ENCODE measurements at regions not wholly inside any gene's neighbourhood (a gene's known extent, or its start where the extent isn't known, plus 50 kb on each side); places are given as distances from the start of the nearest gene placed in this dataset.

GRCh38 chr9:28207657-28208056 is 634.4 kb upstream of the C9orf72 start:
- peaks cover 45% of the 10 kb centered on the region for H3K4me1 ChIP-seq (ENCODE audit: low read length)
- peak; percentile 90 for DNase-seq
- TF ChIP-seq EZH2 (optimal IDR thresholded peaks at IDR 0.05; ENCODE audit: low read depth, low read length) (no peak), CTCF (IDR thresholded peaks at IDR 0.05; ENCODE audit: low read length) (no peak), EZH2phosphoT487 (IDR thresholded peaks at IDR 0.05; ENCODE audit: low read length) (no peak)
- H3K9me2 ChIP-seq (replicated peaks; ENCODE audit: insufficient read depth, low read length), result no peaks in the 10 kb centered on the region
- peak overlapping the region; percentile 13; the same call in 1 of the 2 replicates for H3K9ac ChIP-seq (ENCODE audit: low read length)
- H3F3A ChIP-seq (ENCODE audit: insufficient read depth, low read length), result peaks cover 13% of the 10 kb centered on the region
- H4K20me1 ChIP-seq (ENCODE audit: insufficient read depth, low read length), result no peaks in the 10 kb centered on the region
- no peaks in the 10 kb centered on the region for H3K27me3 ChIP-seq (replicated peaks; ENCODE audit: insufficient read depth, low read length)
- H3K4me3 ChIP-seq (ENCODE audit: low read length), result no peak overlapping the region; the same call in 1 of the 2 replicates
- no peaks in the 10 kb centered on the region for H3K79me2 ChIP-seq (ENCODE audit: low read length)
- H3K27ac ChIP-seq (ENCODE audit: low read length), result peak overlapping the region; percentile 61
- H3K9me3 ChIP-seq (replicated peaks; ENCODE audit: insufficient read depth, low read length), result no peaks in the 10 kb centered on the region
- H2AFZ ChIP-seq (ENCODE audit: low read length), result no peak overlapping the region; the same call in 1 of the 2 replicates
- no peaks in the 10 kb centered on the region for H3K36me3 ChIP-seq (replicated peaks; ENCODE audit: insufficient read depth, low read length)
- peak overlapping the region; percentile 55 for H3K4me2 ChIP-seq (ENCODE audit: low read depth, low read length)

DNA sequence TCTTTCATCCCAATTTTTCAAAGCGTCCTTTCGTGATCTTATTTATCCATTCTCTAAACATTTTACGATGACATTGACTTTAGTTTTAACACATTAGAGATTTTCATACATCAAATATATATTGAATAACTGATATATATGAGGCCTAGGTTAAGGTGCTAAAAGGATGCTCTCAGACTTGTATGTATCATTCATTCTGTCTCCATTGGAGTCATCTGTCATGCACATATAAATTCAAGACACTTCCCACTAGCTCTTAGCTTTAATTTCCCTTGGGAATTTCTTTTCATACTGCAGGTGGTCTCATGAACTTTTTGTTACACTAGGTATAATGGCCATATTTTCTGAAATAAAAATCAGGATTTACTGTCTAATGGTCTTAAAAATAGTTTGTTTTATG is 635.8 kb upstream of the C9orf72 start:
- H2AFZ ChIP-seq (ENCODE audit: low read length), result no peak overlapping the region
- H3K27me3 ChIP-seq (replicated peaks; ENCODE audit: insufficient read depth, low read length), result no peaks in the 10 kb centered on the region
- H3K9me2 ChIP-seq (replicated peaks; ENCODE audit: insufficient read depth, low read length), result no peaks in the 10 kb centered on the region
- peaks cover 18% of the 10 kb centered on the region for H3F3A ChIP-seq (ENCODE audit: insufficient read depth, low read length)
- TF ChIP-seq CTCF (IDR thresholded peaks at IDR 0.05; ENCODE audit: low read length), result no peak
- no peak for TF ChIP-seq EZH2phosphoT487 (IDR thresholded peaks at IDR 0.05; ENCODE audit: low read length)
- no peak for TF ChIP-seq EZH2 (optimal IDR thresholded peaks at IDR 0.05; ENCODE audit: low read depth, low read length)
- no peak overlapping the region for H3K4me3 ChIP-seq (ENCODE audit: low read length)
- peaks cover 56% of the 10 kb centered on the region for H3K4me1 ChIP-seq (ENCODE audit: low read length)
- DNase-seq, result no peak
- no peaks in the 10 kb centered on the region for H3K9me3 ChIP-seq (replicated peaks; ENCODE audit: insufficient read depth, low read length)
- no peaks in the 10 kb centered on the region for H4K20me1 ChIP-seq (ENCODE audit: insufficient read depth, low read length)
- H3K4me2 ChIP-seq (ENCODE audit: low read depth, low read length), result no peak overlapping the region
- H3K27ac ChIP-seq (ENCODE audit: low read length), result no peak overlapping the region
- no peak overlapping the region for H3K9ac ChIP-seq (ENCODE audit: low read length)
- no peaks in the 10 kb centered on the region for H3K79me2 ChIP-seq (ENCODE audit: low read length)
- no peaks in the 10 kb centered on the region for H3K36me3 ChIP-seq (replicated peaks; ENCODE audit: insufficient read depth, low read length)

- H4K20me1 ChIP-seq (ENCODE audit: insufficient read depth, low read length), result no peaks in the 10 kb centered on the region
- no peak overlapping the region for H3K4me3 ChIP-seq (ENCODE audit: low read length)
- no peaks in the 10 kb centered on the region for H3K9me3 ChIP-seq (replicated peaks; ENCODE audit: insufficient read depth, low read length)
- H2AFZ ChIP-seq (ENCODE audit: low read length), result no peak overlapping the region
- H3F3A ChIP-seq (ENCODE audit: insufficient read depth, low read length), result peaks cover 9% of the 10 kb centered on the region
- peaks cover 36% of the 10 kb centered on the region for H3K4me1 ChIP-seq (ENCODE audit: low read length)
- H3K79me2 ChIP-seq (ENCODE audit: low read length), result no peaks in the 10 kb centered on the region
- peak overlapping the region; percentile 26; the same call in 1 of the 2 replicates for H3K27ac ChIP-seq (ENCODE audit: low read length)
- H3K36me3 ChIP-seq (replicated peaks; ENCODE audit: insufficient read depth, low read length), result no peaks in the 10 kb centered on the region; the same call in 1 of the 2 replicates
- DNase-seq, result peak; percentile 68
- peak overlapping the region; percentile 28; the same call in 1 of the 2 replicates for H3K4me2 ChIP-seq (ENCODE audit: low read depth, low read length)
- H3K9ac ChIP-seq (ENCODE audit: low read length), result no peak overlapping the region
- TF ChIP-seq EZH2 (optimal IDR thresholded peaks at IDR 0.05; ENCODE audit: low read depth, low read length) (no peak), EZH2phosphoT487 (IDR thresholded peaks at IDR 0.05; ENCODE audit: low read length) (no peak), CTCF (IDR thresholded peaks at IDR 0.05; ENCODE audit: low read length) (no peak)
- no peaks in the 10 kb centered on the region for H3K27me3 ChIP-seq (replicated peaks; ENCODE audit: insufficient read depth, low read length)
- no peaks in the 10 kb centered on the region for H3K9me2 ChIP-seq (replicated peaks; ENCODE audit: insufficient read depth, low read length)
These were observed 639.7 kb upstream of the C9orf72 start for GRCh38 chr9:28212979-28213378.
